ENCODE measurements at regions not wholly inside any gene's neighbourhood (a gene's known extent, or its start where the extent isn't known, plus 50 kb on each side); places are given as distances from the start of the nearest gene placed in this dataset.

GRCh38 chr1:219039017-219039681 is 134.5 kb upstream of the LYPLAL1 start:
- H3K9me3 Mint-ChIP-seq (ENCODE audit: low read depth) = peaks cover 9% of the 10 kb centered on the region
- TF ChIP-seq, protein P1, sequence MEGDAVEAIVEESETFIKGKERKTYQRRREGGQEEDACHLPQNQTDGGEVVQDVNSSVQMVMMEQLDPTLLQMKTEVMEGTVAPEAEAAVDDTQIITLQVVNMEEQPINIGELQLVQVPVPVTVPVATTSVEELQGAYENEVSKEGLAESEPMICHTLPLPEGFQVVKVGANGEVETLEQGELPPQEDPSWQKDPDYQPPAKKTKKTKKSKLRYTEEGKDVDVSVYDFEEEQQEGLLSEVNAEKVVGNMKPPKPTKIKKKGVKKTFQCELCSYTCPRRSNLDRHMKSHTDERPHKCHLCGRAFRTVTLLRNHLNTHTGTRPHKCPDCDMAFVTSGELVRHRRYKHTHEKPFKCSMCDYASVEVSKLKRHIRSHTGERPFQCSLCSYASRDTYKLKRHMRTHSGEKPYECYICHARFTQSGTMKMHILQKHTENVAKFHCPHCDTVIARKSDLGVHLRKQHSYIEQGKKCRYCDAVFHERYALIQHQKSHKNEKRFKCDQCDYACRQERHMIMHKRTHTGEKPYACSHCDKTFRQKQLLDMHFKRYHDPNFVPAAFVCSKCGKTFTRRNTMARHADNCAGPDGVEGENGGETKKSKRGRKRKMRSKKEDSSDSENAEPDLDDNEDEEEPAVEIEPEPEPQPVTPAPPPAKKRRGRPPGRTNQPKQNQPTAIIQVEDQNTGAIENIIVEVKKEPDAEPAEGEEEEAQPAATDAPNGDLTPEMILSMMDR (IDR thresholded peaks at IDR 0.05) = no peak

GRCh38 chr1:219039682-219040154 is 134.0 kb upstream of the LYPLAL1 start:
- H3K4me3 Mint-ChIP-seq (ENCODE audit: unreplicated experiment) = no peak overlapping the region
- peaks cover 4% of the 10 kb centered on the region for H3K36me3 Mint-ChIP-seq (ENCODE audit: low read depth)

More at GRCh38 chr1:219039017-219039681, 134.5 kb upstream of the LYPLAL1 start:
- Mint-ChIP-seq H3K4me1 (ENCODE audit: low read depth) (peaks cover 11% of the 10 kb centered on the region), H3K36me3 (ENCODE audit: low read depth) (peaks cover 4% of the 10 kb centered on the region), H3K4me3 (ENCODE audit: unreplicated experiment) (no peak overlapping the region), H3K27me3 (ENCODE audit: low read depth) (no peaks in the 10 kb centered on the region), H3K27ac (ENCODE audit: unreplicated experiment) (no peak overlapping the region)
- DNase-seq (ENCODE audit: low spot score) = no peak

GRCh38 chr1:219040291-219040690 is 133.4 kb upstream of the LYPLAL1 start:
- H3K36me3 Mint-ChIP-seq (ENCODE audit: low read depth) = peaks cover 4% of the 10 kb centered on the region
- no peak overlapping the region for H3K27ac Mint-ChIP-seq (ENCODE audit: unreplicated experiment)
- H3K9me3 Mint-ChIP-seq (ENCODE audit: low read depth) = peaks cover 9% of the 10 kb centered on the region
- peaks cover 11% of the 10 kb centered on the region for H3K4me1 Mint-ChIP-seq (ENCODE audit: low read depth)
- TF ChIP-seq, protein P1 (IDR thresholded peaks at IDR 0.05) = no peak
- H3K27me3 Mint-ChIP-seq (ENCODE audit: low read depth) = no peaks in the 10 kb centered on the region
- no peak for DNase-seq (ENCODE audit: low spot score)
- H3K4me3 Mint-ChIP-seq (ENCODE audit: unreplicated experiment) = no peak overlapping the region

More at GRCh38 chr1:219039682-219040154, 134.0 kb upstream of the LYPLAL1 start:
- peaks cover 11% of the 10 kb centered on the region for H3K4me1 Mint-ChIP-seq (ENCODE audit: low read depth)
- H3K27ac Mint-ChIP-seq (ENCODE audit: unreplicated experiment) = no peak overlapping the region
- DNase-seq (ENCODE audit: low spot score) = no peak
- H3K27me3 Mint-ChIP-seq (ENCODE audit: low read depth) = no peaks in the 10 kb centered on the region
- TF ChIP-seq, protein P1 (IDR thresholded peaks at IDR 0.05) = no peak
- H3K9me3 Mint-ChIP-seq (ENCODE audit: low read depth) = peaks cover 9% of the 10 kb centered on the region

GRCh38 chr1:219041141-219041540 is 132.5 kb upstream of the LYPLAL1 start:
- H3K36me3 Mint-ChIP-seq (ENCODE audit: low read depth) = peaks cover 4% of the 10 kb centered on the region
- TF ChIP-seq, protein P1 (IDR thresholded peaks at IDR 0.05) = no peak
- peaks cover 11% of the 10 kb centered on the region for H3K4me1 Mint-ChIP-seq (ENCODE audit: low read depth)
- H3K27ac Mint-ChIP-seq (ENCODE audit: unreplicated experiment) = no peak overlapping the region
- no peaks in the 10 kb centered on the region for H3K27me3 Mint-ChIP-seq (ENCODE audit: low read depth)
- DNase-seq (ENCODE audit: low spot score) = no peak
- H3K4me3 Mint-ChIP-seq (ENCODE audit: unreplicated experiment) = no peak overlapping the region
- peaks cover 9% of the 10 kb centered on the region for H3K9me3 Mint-ChIP-seq (ENCODE audit: low read depth)

DNA sequence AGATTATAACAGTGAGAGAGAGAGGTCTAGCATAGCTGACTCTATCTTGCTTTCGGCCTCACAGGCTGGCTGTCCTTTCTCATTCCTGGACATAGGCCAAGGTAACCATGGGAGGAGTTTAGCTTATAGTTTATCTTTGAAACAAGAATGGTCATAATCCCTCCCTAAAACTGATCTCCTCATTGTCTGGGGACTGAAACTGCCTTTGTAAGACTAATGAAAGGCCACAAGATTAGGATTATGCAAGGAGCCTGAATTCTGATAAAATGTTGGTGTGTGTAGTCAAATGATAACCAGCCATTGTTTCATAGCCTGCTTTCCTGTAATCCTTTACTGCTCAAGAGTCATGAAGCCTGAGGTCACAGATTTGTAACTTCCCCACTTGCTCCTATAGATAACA is 131.9 kb upstream of the LYPLAL1 start:
- H3K27me3 Mint-ChIP-seq (ENCODE audit: low read depth) = no peaks in the 10 kb centered on the region
- no peak overlapping the region for H3K4me3 Mint-ChIP-seq (ENCODE audit: unreplicated experiment)
- TF ChIP-seq, protein P1 (IDR thresholded peaks at IDR 0.05) = no peak
- no peak for DNase-seq (ENCODE audit: low spot score)
- peaks cover 11% of the 10 kb centered on the region for H3K4me1 Mint-ChIP-seq (ENCODE audit: low read depth)
- H3K27ac Mint-ChIP-seq (ENCODE audit: unreplicated experiment) = peak overlapping the region; percentile 56
- H3K9me3 Mint-ChIP-seq (ENCODE audit: low read depth) = peaks cover 9% of the 10 kb centered on the region
- peaks cover 4% of the 10 kb centered on the region for H3K36me3 Mint-ChIP-seq (ENCODE audit: low read depth)

Data from chondrocyte (in vitro differentiated cells).